ENCODE measurements at regions not wholly inside any gene's neighbourhood (a gene's known extent, or its start where the extent isn't known, plus 50 kb on each side); places are given as distances from the start of the nearest gene placed in this dataset.

GRCh38 chr11:119928047-119928446, 199.0 kb upstream of the NECTIN1 start:
- no peak for ATAC-seq (ENCODE audit: poor library complexity)
- intact Hi-C loops (cut with DNase I), result no loop called here
- no peak for DNase-seq

GRCh38 chr11:119924017-119924416, 195.0 kb upstream of the NECTIN1 start:
- DNase-seq (no peak), ATAC-seq (ENCODE audit: poor library complexity) (no peak)
- intact Hi-C loops (cut with DNase I), result no loop called here

- ATAC-seq (ENCODE audit: poor library complexity), result no peak
- DNase-seq, result no peak
- intact Hi-C loops (cut with DNase I), result no loop called here
Measured at GRCh38 chr11:119921571-119921970, 192.6 kb upstream of the NECTIN1 start.

GRCh38 chr11:119920666-119921387, 191.8 kb upstream of the NECTIN1 start:
- intact Hi-C loops (cut with DNase I), result no loop called here
- ATAC-seq (ENCODE audit: poor library complexity) (no peak), DNase-seq (no peak)

- intact Hi-C loops (cut with DNase I), result no loop called here
- ATAC-seq (ENCODE audit: poor library complexity), result no peak
Measured at GRCh38 chr11:119919656-119920055, 190.7 kb upstream of the NECTIN1 start.

GRCh38 chr11:119918347-119918746, 189.3 kb upstream of the NECTIN1 start:
- no peak for ATAC-seq (ENCODE audit: poor library complexity)
- no peak for DNase-seq
- intact Hi-C loops (cut with DNase I), result no loop called here

More at GRCh38 chr11:119919656-119920055, 190.7 kb upstream of the NECTIN1 start:
- DNase-seq, result no peak

GRCh38 chr11:119916568-119916967, 187.6 kb upstream of the NECTIN1 start:
- ATAC-seq (ENCODE audit: poor library complexity), result no peak
- intact Hi-C loops (cut with DNase I), result no loop called here

GRCh38 chr11:119912229-119912628, 183.2 kb upstream of the NECTIN1 start:
- no peak for DNase-seq
- no peak for ATAC-seq (ENCODE audit: poor library complexity)
- intact Hi-C loops (cut with DNase I), result no loop called here

More at GRCh38 chr11:119916568-119916967, 187.6 kb upstream of the NECTIN1 start:
- no peak for DNase-seq

GRCh38 chr11:119910650-119911049, 181.7 kb upstream of the NECTIN1 start:
- ATAC-seq (ENCODE audit: poor library complexity), result no peak
- no peak for DNase-seq
- intact Hi-C loops (cut with DNase I), result no loop called here

GRCh38 chr11:119910051-119910450, 181.1 kb upstream of the NECTIN1 start:
- intact Hi-C loops (cut with DNase I), result no loop called here
- ATAC-seq (ENCODE audit: poor library complexity), result peak; percentile 7

GRCh38 chr11:119909495-119909894, 180.5 kb upstream of the NECTIN1 start:
- intact Hi-C loops (cut with DNase I), result no loop called here
- no peak for ATAC-seq (ENCODE audit: poor library complexity)
- DNase-seq, result no peak

More at GRCh38 chr11:119910051-119910450, 181.1 kb upstream of the NECTIN1 start:
- no peak for DNase-seq

- ATAC-seq (ENCODE audit: poor library complexity) (no peak), DNase-seq (no peak)
- intact Hi-C loops (cut with DNase I), result no loop called here
Measured at GRCh38 chr11:119909077-119909476, 180.1 kb upstream of the NECTIN1 start.

- no peak for DNase-seq
- intact Hi-C loops (cut with DNase I), result no loop called here
- ATAC-seq (ENCODE audit: poor library complexity), result no peak
Measured at GRCh38 chr11:119908573-119908904, 179.5 kb upstream of the NECTIN1 start.

GRCh38 chr11:119907878-119908572, 179.0 kb upstream of the NECTIN1 start:
- intact Hi-C loops (cut with DNase I), result no loop called here
- DNase-seq, result no peak
- no peak for ATAC-seq (ENCODE audit: poor library complexity)

GRCh38 chr11:119907122-119907851, 178.3 kb upstream of the NECTIN1 start:
- intact Hi-C loops (cut with DNase I), result no loop called here
- ATAC-seq (ENCODE audit: poor library complexity) (peak; percentile 70), DNase-seq (no peak)

- ATAC-seq (ENCODE audit: poor library complexity) (no peak), DNase-seq (no peak)
- intact Hi-C loops (cut with DNase I), result no loop called here
Measured at GRCh38 chr11:119906376-119906775, 177.4 kb upstream of the NECTIN1 start.

GRCh38 chr11:119905162-119905561, 176.2 kb upstream of the NECTIN1 start:
- no peak for DNase-seq
- ATAC-seq (ENCODE audit: poor library complexity), result no peak
- intact Hi-C loops (cut with DNase I), result no loop called here

GRCh38 chr11:119904531-119905035, 175.6 kb upstream of the NECTIN1 start:
- intact Hi-C loops (cut with DNase I), result no loop called here
- DNase-seq (no peak), ATAC-seq (ENCODE audit: poor library complexity) (no peak)

GRCh38 chr11:119903821-119904220, 174.8 kb upstream of the NECTIN1 start:
- ATAC-seq (ENCODE audit: poor library complexity) (no peak), DNase-seq (no peak)
- intact Hi-C loops (cut with DNase I), result no loop called here

GRCh38 chr11:119903389-119903788, 174.4 kb upstream of the NECTIN1 start:
- no peak for ATAC-seq (ENCODE audit: poor library complexity)
- no peak for DNase-seq
- intact Hi-C loops (cut with DNase I), result no loop called here
